WERI-Rb-1 (cell line): ENCODE measurements at regions not wholly inside any gene's neighbourhood (a gene's known extent, or its start where the extent isn't known, plus 50 kb on each side); places are given as distances from the start of the nearest gene placed in this dataset.

Experiments
- DNase-seq: peaks from one replicate; pipeline ENCODE4 v3.0.0-alpha.2; 2020
- H3K27ac ChIP-seq: fragments of 250-450 bp; sonication (Bioruptor Pico); 2 replicates; pipeline ENCODE4 v1.5.1; 2020; ENCODE audit warnings: mild to moderate bottlenecking, moderate library complexity
- H3K27me3 ChIP-seq: fragments of 250-450 bp; sonication (Bioruptor Pico); 2 replicates; pipeline ENCODE4 v1.5.1; 2021; ENCODE audit warnings: mild to moderate bottlenecking, low read depth, moderate library complexity; ENCODE audit not compliant: insufficient read depth, severe bottlenecking
- H3K36me3 ChIP-seq: fragments of 250-450 bp; sonication (Bioruptor Pico); 2 replicates; pipeline ENCODE4 v1.5.1; 2020; ENCODE audit warnings: mild to moderate bottlenecking, moderate library complexity
- H3K4me3 ChIP-seq: 2 replicates; pipeline ENCODE4 v1.5.1; 2011; ENCODE audit warnings: low read depth, mild to moderate bottlenecking, control low read depth, low read length
- H3K9me3 ChIP-seq: fragments of 250-450 bp; sonication (Bioruptor Pico); 2 replicates; pipeline ENCODE4 v1.5.1; 2021; ENCODE audit warnings: mild to moderate bottlenecking, moderate library complexity; ENCODE audit not compliant: severe bottlenecking
- TF ChIP-seq, protein P1 (sequence below): IDR thresholded peaks from 2 replicates; pipeline ENCODE4 v1.5.1; 2011; ENCODE audit warnings: low read depth, mild to moderate bottlenecking, control low read depth, inconsistent platforms, low read length

DNA sequence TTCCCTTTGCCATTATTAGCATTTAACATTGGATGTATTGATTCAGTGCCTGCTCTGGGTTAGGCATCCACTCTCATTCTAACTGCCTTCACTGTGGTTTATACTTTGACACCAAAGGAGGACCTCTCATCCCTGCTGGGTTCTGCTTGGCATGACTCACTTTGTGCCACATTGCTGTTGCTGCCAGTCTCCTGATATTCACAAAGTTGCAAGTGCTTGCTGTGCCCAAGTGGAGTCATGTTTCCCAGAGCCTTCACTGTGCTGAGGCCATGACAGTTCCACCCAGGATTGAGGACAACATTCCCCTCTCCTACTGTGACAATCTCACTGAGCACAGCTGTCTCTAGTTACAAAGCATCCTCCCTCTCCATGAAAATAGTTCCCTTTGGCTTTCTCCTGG, 519.9 kb upstream of the USP24 start:
- TF ChIP-seq, protein P1, sequence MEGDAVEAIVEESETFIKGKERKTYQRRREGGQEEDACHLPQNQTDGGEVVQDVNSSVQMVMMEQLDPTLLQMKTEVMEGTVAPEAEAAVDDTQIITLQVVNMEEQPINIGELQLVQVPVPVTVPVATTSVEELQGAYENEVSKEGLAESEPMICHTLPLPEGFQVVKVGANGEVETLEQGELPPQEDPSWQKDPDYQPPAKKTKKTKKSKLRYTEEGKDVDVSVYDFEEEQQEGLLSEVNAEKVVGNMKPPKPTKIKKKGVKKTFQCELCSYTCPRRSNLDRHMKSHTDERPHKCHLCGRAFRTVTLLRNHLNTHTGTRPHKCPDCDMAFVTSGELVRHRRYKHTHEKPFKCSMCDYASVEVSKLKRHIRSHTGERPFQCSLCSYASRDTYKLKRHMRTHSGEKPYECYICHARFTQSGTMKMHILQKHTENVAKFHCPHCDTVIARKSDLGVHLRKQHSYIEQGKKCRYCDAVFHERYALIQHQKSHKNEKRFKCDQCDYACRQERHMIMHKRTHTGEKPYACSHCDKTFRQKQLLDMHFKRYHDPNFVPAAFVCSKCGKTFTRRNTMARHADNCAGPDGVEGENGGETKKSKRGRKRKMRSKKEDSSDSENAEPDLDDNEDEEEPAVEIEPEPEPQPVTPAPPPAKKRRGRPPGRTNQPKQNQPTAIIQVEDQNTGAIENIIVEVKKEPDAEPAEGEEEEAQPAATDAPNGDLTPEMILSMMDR: no peak
- no peak overlapping the region for H3K4me3 ChIP-seq
- H3K27me3 ChIP-seq: no peaks in the 10 kb centered on the region
- H3K27ac ChIP-seq: no peak overlapping the region
- DNase-seq: no peak
- no peaks in the 10 kb centered on the region for H3K36me3 ChIP-seq
- no peaks in the 10 kb centered on the region for H3K9me3 ChIP-seq

DNA sequence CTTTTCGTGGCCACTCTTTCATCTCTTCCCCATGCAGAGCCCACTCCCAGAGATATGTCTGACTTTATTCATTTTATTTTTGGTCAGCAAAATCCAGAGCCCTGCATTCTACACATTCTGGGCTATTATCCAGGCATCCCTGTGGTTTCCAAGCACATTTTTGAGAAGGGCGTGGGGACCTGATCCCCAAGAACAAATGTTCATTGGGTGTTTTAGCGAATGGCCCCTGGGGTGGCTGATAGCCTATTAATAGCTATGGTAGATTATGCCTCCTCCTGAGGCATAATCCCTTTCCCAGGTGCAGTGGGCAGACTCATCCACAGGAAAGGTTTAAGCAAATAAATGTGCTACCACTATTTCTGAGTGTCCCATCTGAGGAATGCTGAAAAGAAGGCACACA, 511.8 kb upstream of the USP24 start:
- Histone ChIP-seq H3K4me3 (no peak overlapping the region), H3K36me3 (no peaks in the 10 kb centered on the region), H3K27me3 (no peaks in the 10 kb centered on the region), H3K9me3 (no peaks in the 10 kb centered on the region), H3K27ac (no peak overlapping the region)
- no peak for DNase-seq
- TF ChIP-seq, protein P1: no peak

DNA sequence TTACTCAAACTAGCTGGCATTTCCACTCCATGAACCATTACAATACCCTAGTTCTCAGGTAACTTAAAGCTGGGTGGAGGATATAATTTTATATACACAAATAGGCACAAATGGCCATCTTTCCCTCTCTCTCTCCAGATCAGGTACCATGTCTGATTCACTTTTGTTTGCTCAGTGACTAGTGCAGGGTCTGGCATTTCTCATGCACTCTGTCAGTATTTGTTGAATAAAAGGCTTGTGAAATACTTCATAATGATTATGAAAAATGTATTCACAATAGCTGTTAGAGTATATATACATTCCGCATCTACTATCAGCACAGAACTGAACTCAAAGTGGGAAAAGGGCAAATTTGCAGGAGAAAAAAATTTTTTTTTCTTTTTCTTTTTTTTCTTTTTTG, 510.2 kb upstream of the USP24 start:
- Histone ChIP-seq H3K9me3 (no peaks in the 10 kb centered on the region), H3K27ac (no peak overlapping the region), H3K4me3 (no peak overlapping the region), H3K27me3 (no peaks in the 10 kb centered on the region), H3K36me3 (no peaks in the 10 kb centered on the region)
- DNase-seq: no peak
- TF ChIP-seq, protein P1: no peak

DNA sequence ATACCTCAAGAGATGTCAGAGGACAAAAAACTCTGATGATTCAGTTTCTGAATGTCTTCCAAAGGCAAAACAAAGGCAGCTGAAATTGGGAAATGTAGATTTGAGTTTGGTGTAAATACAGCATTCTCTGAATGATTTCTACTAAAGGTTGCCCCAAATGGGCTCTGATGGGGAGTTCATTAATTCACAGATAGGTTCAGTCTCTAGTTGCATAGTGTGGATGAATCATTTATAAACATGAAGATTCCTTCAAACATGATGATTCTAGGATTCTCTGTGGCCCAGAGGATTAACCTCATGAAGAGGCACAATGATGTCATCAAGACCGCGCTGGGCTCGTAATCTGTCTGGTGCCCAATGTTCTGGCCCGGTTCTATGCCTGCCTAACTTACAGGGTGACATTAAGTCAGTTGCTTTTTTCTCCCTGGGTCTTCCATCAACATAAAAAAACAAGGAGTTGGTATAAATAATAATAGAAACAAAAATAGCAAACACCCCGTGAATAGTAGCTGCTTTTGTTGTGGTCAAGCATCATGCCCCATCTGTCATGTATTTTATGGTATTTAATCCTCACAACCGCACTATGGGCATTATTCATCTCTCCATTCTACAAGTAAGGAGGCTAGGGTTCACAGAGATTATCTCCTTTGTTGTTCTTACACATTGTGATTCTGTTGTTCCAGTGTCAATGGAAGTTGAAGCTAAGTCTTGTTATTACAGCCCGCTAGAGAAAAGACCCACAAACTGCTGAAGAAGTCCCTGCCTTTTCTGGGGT, 509.6 kb upstream of the USP24 start:
- no peak for DNase-seq

DNA sequence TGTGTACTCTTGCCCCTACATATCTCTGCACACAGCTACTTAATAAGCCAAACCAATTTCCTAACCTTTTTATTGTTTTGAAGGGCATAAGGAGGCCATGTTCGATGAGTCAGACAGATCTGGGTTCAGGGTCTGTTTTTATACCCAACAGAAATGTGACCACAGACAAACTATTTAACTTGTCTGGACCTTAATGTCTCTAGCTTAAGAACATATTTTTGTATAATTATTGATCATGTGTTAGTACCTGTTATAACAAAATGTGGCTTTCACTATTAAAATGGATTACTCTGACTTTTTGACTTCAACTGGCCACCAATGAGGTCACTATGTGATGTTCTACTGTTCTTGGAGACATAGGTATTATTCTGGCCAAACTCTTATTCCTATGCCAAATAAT, 507.8 kb upstream of the USP24 start:
- no peak for DNase-seq
- Histone ChIP-seq H3K36me3 (no peaks in the 10 kb centered on the region), H3K9me3 (no peaks in the 10 kb centered on the region), H3K27me3 (no peaks in the 10 kb centered on the region), H3K4me3 (no peak overlapping the region), H3K27ac (no peak overlapping the region)
- TF ChIP-seq, protein P1: no peak

More for the DNA sequence above, 509.6 kb upstream of the USP24 start:
- Histone ChIP-seq H3K36me3 (no peaks in the 10 kb centered on the region), H3K9me3 (no peaks in the 10 kb centered on the region), H3K27ac (no peak overlapping the region), H3K27me3 (no peaks in the 10 kb centered on the region), H3K4me3 (no peak overlapping the region)
- TF ChIP-seq, protein P1: no peak

DNA sequence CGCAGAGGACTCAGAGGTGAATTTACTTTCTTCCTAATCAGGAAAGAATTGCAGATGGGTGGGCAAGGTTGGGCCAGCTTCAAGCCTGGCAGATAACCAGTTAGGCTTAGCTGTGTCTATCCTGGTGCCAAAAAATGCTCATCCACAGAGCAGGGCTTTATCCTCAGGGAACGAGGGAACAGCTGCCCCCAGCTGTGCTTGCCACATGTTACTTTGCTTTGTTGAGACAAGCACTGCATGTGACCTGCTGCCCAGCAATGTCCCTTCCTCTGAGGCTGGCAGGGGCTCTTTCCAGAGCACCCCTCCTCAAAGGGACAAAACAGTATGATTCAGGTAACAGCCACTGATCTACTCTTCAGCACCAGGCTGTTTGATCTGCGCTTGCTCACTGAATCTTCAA, 505.1 kb upstream of the USP24 start:
- H3K4me3 ChIP-seq: no peak overlapping the region
- H3K27me3 ChIP-seq: no peaks in the 10 kb centered on the region
- TF ChIP-seq, protein P1: no peak
- no peaks in the 10 kb centered on the region for H3K9me3 ChIP-seq
- H3K27ac ChIP-seq: no peak overlapping the region
- no peaks in the 10 kb centered on the region for H3K36me3 ChIP-seq
- no peak for DNase-seq
